ENCODE measurements at regions not wholly inside any gene's neighbourhood (a gene's known extent, or its start where the extent isn't known, plus 50 kb on each side); places are given as distances from the start of the nearest gene placed in this dataset.
"Not testable (repeated sequence)": the region's sequence is repeated elsewhere in the genome, so short reads cannot be mapped to it uniquely, and the experiment has no call there.

DNA sequence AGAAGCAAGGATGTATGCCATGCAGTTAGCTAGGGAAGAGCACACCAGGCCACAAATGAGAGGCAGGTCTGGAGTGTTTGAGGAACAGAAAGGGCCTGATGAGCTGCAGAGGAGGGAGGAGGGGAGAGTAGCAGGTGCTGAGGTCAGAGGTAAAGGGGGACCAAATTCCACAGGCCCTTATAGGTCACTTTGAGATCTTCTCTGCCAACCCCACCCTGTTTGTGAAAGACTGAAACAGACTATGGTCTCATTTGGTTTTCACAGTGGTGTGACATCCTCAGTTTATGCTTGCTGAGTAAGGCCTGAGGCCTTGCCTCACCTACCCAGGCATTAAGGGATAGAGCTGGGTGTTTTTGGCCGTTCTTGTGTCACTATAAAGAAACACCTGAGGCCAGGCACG lies 187.7 kb upstream of the MYLIP start:
- H3K27ac ChIP-seq: no peak overlapping the region
- TF ChIP-seq ZFX (IDR thresholded peaks at IDR 0.05): no peak
- TF ChIP-seq, protein P1, sequence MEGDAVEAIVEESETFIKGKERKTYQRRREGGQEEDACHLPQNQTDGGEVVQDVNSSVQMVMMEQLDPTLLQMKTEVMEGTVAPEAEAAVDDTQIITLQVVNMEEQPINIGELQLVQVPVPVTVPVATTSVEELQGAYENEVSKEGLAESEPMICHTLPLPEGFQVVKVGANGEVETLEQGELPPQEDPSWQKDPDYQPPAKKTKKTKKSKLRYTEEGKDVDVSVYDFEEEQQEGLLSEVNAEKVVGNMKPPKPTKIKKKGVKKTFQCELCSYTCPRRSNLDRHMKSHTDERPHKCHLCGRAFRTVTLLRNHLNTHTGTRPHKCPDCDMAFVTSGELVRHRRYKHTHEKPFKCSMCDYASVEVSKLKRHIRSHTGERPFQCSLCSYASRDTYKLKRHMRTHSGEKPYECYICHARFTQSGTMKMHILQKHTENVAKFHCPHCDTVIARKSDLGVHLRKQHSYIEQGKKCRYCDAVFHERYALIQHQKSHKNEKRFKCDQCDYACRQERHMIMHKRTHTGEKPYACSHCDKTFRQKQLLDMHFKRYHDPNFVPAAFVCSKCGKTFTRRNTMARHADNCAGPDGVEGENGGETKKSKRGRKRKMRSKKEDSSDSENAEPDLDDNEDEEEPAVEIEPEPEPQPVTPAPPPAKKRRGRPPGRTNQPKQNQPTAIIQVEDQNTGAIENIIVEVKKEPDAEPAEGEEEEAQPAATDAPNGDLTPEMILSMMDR (conservative IDR thresholded peaks at IDR 0.05): no peak

DNA sequence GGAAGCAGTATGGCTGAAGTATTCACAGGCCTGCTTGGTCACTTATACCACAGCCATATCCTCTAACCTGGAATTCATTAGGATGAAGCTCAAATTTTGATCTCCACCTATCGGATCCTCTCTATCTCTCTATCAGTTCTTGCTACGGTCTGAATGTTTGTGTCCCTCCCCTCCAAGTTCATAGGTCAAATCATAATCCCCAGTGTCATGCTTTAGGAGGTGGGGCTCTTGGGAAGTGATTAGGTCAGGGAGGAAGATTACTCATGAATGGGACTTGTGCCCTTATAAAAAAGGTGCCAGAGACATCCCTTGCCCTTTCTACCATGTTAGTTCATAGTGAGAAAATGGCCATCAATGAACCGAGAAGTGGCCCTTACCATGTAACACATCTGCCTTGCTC lies 190.8 kb upstream of the MYLIP start:
- no peak overlapping the region for H3K27ac ChIP-seq
- TF ChIP-seq, protein P1 (conservative IDR thresholded peaks at IDR 0.05): no peak
- TF ChIP-seq ZFX (IDR thresholded peaks at IDR 0.05): no peak

DNA sequence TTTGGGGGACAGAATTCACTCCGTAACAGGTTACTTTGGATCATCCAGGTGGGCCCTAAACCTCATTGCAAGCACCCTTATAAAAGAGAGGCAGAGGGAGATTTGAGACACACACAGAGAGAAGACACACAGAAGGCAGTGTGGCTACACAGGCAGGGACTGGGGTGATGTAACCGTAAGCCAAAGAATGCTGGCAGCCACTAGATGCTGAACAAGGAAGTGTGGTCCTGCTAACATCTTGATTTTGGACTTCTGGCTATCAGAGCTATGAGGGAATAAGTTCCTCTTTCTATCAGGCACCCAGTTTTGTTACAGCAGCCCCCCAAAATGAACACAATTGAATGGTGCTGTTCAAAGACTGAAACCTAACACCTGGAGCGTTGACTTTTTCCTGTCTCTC lies 191.3 kb upstream of the MYLIP start:
- H3K27ac ChIP-seq: no peak overlapping the region
- TF ChIP-seq ZFX (IDR thresholded peaks at IDR 0.05): no peak
- TF ChIP-seq, protein P1 (conservative IDR thresholded peaks at IDR 0.05): no peak

DNA sequence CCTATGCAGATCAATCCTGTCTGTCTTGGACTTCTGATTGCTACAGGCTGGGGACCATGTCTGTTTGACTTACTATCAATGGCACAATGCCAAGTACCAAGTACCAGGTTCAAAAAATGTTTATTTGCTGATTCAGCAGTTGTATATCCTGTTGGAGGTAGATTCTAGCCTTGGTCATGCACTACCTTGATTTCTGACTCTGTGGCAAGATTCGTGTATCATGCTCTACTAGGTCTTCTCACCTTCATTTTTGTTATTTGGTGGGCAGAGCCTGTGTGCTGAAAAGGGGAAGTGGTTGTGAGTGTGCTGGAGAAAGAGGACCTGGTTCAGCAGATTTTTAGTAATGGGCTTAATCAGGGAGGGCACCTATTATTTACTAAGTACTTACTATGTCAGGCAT lies 192.4 kb upstream of the MYLIP start:
- H3K27ac ChIP-seq: no peak overlapping the region
- no peak for TF ChIP-seq ZFX (IDR thresholded peaks at IDR 0.05)
- TF ChIP-seq, protein P1 (conservative IDR thresholded peaks at IDR 0.05): no peak

DNA sequence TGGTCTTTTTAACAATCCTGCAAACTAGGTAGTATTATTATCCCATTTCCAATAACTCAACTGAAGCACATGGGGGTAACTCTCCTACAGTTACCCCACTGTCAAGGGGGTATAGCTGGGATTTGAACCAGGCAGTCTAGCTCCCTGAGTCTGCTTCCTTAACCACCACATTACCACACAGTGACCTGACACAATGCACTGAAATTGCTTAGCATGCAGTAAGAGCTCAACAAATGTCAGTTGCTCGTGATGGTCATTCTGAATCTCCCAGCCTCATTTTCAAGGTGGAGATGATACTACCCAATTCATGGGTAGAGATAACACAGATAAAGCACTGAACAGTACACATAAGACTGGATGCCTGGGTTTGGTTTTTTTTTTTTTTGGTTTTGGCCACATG lies 193.2 kb upstream of the MYLIP start:
- TF ChIP-seq, protein P1 (conservative IDR thresholded peaks at IDR 0.05): no peak
- no peak for TF ChIP-seq ZFX (IDR thresholded peaks at IDR 0.05)
- H3K27ac ChIP-seq: no peak overlapping the region

DNA sequence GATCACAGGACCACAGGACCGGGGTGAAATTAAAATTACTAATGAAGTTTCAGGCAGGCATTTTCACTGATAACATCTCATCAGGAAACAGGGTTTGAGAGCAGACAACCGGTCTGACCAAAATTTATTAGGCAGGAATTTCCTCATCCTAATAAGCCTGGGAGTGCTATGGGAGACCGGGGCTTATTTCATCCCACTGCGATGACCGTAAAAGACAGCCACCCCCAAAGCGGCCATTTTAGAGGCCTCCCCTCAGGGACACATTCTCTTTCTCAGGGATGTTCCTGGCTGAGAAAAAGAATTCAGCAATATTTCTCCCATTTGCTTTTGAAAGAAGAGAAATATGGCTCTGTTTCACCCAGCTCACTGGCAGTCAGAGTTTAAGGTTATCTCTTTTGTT lies 197.2 kb upstream of the MYLIP start:
- H3K27ac ChIP-seq: not testable (repeated sequence)

DNA sequence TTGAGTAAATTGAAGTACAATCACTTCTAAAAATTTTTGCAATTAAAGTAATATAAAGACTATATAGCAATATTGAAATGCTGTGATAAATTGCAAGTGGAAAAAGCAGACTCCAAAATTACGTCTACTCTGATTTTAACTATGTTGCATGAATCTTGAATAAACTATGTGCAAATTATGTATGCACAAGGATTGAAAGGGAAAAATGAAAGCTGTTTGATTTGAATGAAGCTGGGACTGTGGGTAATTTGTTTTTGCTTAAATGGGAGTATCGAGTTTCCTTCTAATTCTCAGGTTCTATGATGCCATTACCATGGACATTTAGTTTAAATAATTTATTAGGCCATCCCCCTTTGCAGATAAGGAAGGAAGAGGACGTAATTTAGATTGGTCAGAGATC lies 198.7 kb upstream of the MYLIP start:
- no peak overlapping the region for H3K27ac ChIP-seq
- TF ChIP-seq, protein P1 (conservative IDR thresholded peaks at IDR 0.05): no peak
- no peak for TF ChIP-seq ZFX (IDR thresholded peaks at IDR 0.05)

DNA sequence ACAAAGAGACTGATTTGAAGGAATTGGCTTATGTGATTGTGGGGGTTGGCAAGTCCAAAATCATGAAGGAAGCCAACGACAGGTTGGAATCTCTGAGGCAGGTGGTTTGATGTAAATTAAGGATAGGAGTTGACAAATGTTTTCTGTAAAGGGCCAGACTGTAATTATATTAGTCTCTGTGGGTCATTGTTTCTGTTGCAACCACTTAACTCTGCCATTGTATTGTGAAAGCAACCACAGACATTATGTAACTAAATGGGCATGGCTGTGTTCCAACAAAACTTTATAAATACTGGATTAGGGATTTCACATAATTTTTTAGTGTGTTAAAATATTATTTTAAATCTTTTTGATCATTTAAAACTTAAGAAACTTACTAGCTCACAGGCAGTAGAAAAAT lies 199.2 kb upstream of the MYLIP start:
- no peak for TF ChIP-seq ZFX (IDR thresholded peaks at IDR 0.05)
- TF ChIP-seq, protein P1 (conservative IDR thresholded peaks at IDR 0.05): no peak

More for the DNA sequence above, 199.2 kb upstream of the MYLIP start:
- no peak overlapping the region for H3K27ac ChIP-seq
